Neural crest cell (in vitro differentiated cells): ENCODE measurements at regions not wholly inside any gene's neighbourhood (a gene's known extent, or its start where the extent isn't known, plus 50 kb on each side); places are given as distances from the start of the nearest gene placed in this dataset.

ENCODE experiments used
- DNase-seq: peaks from one replicate; pipeline ENCODE4 v3.0.0; 2021; ENCODE audit warnings: low read depth, mixed read lengths, low spot score
- H3K27ac Mint-ChIP-seq: one replicate; pipeline ENCODE4 v1.8.0; 2021; ENCODE audit warnings: mild to moderate bottlenecking, mixed read lengths; ENCODE audit not compliant: unreplicated experiment
- H3K27me3 Mint-ChIP-seq: 2 replicates; pipeline ENCODE4 v1.8.0; 2021; ENCODE audit warnings: low read depth, mild to moderate bottlenecking, mixed read lengths
- H3K36me3 Mint-ChIP-seq: 2 replicates; pipeline ENCODE4 v1.8.0; 2021; ENCODE audit warnings: low read depth, mild to moderate bottlenecking, mixed read lengths
- H3K4me1 Mint-ChIP-seq: 2 replicates; pipeline ENCODE4 v1.8.0; 2021; ENCODE audit warnings: mixed read lengths
- H3K4me3 Mint-ChIP-seq: one replicate; pipeline ENCODE4 v1.8.0; 2021; ENCODE audit warnings: mild to moderate bottlenecking, mixed read lengths
- H3K9me3 Mint-ChIP-seq: 2 replicates; pipeline ENCODE4 v1.8.0; 2021; ENCODE audit warnings: mixed read lengths
- TF ChIP-seq, protein P1 (sequence below): fragments of 200-600 bp; sonication (generic); conservative IDR thresholded peaks from 2 replicates; pipeline ENCODE4 v1.5.0; 2021; ENCODE audit warnings: antibody characterized with exemption, mild to moderate bottlenecking

DNA sequence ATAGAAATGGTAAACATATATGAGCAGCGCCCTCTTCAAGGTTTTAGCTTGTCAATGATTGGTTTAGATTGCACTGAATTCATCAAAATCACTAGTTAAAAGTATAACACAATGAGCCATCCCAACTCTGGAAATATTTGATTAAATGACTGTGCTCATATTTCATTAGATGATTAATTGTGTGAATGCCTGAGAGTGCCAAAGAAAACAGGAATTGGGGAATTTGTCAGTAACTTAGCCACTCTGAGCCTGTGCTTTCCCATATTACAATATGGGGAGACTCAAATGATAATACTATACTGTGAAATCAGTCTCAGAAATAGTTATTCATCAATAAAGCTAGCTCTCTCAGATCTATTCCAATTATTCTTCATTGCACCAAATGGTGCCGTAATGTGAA is 2087.6 kb upstream of the CELF4 start:
- Mint-ChIP-seq H3K36me3 (no peaks in the 10 kb centered on the region), H3K4me3 (no peak overlapping the region), H3K27me3 (no peaks in the 10 kb centered on the region), H3K4me1 (peaks cover 10% of the 10 kb centered on the region), H3K27ac (no peak overlapping the region), H3K9me3 (no peaks in the 10 kb centered on the region)
- no peak for DNase-seq
- TF ChIP-seq, protein P1, sequence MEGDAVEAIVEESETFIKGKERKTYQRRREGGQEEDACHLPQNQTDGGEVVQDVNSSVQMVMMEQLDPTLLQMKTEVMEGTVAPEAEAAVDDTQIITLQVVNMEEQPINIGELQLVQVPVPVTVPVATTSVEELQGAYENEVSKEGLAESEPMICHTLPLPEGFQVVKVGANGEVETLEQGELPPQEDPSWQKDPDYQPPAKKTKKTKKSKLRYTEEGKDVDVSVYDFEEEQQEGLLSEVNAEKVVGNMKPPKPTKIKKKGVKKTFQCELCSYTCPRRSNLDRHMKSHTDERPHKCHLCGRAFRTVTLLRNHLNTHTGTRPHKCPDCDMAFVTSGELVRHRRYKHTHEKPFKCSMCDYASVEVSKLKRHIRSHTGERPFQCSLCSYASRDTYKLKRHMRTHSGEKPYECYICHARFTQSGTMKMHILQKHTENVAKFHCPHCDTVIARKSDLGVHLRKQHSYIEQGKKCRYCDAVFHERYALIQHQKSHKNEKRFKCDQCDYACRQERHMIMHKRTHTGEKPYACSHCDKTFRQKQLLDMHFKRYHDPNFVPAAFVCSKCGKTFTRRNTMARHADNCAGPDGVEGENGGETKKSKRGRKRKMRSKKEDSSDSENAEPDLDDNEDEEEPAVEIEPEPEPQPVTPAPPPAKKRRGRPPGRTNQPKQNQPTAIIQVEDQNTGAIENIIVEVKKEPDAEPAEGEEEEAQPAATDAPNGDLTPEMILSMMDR: no peak

DNA sequence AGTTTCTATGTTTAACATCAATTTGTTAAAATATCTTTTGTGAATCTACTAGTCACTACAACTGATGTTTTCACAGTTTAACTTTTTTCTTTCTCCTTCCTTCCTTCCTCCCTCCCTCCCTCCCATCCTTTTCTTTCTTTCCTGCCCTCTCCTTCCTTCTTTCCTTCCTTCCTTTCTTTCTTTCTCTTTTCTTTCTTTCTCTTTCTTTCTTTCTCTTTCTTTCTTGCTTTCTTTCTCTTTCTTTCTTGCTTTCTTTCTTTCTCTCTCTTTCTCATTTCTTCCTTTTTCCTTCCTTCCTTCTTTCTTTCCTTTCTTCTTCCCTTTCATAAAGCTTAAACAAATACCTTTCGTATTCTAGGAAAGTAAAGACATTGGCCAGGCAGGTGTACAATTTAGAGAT is 2083.0 kb upstream of the CELF4 start:
- Mint-ChIP-seq H3K9me3 (no peaks in the 10 kb centered on the region), H3K4me1 (peaks cover 17% of the 10 kb centered on the region), H3K27me3 (no peaks in the 10 kb centered on the region), H3K36me3 (no peaks in the 10 kb centered on the region), H3K4me3 (no peak overlapping the region), H3K27ac (no peak overlapping the region)
- DNase-seq: no peak
- TF ChIP-seq, protein P1: no peak

DNA sequence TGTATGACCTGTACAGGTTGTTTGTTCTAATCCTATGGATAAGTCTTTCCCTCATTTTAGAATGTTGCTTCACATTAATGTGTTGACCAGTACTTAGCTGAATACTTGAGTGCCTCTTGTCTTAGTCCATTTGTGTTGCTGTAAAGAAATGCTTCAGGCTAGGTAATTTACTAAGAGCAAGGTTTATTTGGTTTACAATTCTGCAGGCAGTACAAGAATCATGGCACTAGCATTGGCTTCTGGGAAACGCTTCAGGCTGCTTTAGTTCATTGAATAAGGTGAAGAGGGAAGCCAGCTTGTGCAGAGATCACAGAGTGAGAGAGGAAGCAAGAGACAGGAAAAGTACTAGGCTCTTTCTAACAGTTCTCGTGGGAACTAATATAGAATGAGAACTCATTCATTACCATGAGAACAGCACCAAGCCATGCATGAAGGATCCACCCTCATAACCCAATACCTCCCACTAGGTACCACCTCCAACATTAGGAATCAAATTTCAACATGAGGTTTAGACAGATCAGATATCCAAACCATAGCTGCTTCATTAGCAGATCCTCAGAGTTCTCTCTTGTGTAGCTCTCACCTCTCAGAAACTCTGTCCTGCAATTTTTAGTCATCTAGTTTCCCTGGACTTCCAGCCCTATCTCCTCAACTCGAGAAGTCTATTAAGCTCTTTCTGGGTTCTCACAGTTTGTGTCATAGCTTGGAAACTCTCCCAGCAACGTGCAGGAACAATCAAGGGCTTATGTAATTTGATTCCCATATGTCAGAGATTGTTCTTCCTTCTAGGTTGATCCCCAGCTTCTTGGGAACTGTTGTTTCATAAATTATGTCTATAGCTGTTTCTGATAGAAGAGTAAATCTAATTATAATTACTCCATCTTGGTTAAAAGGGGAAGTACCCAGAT is 2082.3 kb upstream of the CELF4 start:
- Mint-ChIP-seq H3K4me3 (no peak overlapping the region), H3K36me3 (no peaks in the 10 kb centered on the region), H3K9me3 (no peaks in the 10 kb centered on the region), H3K4me1 (peaks cover 13% of the 10 kb centered on the region), H3K27ac (no peak overlapping the region), H3K27me3 (no peaks in the 10 kb centered on the region)
- no peak for DNase-seq
- TF ChIP-seq, protein P1: no peak

DNA sequence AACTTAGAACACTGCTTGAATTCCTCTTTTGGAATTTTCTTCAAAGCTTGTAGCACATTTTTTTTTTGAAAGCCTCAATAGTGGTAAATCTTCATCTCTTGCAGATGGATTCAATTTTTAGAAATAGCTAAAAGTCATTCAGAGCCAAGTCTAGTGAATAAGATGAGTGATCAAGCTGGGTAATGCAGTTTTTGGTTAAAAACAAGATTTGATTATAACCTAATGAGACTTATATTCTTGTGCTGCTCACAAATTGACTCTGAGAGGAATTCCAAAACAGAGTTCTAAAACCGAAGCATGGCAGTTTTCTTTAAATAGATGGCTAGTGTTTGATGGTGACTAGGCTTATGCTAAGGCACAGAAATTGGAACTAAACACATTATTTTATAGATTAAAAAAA is 2072.6 kb upstream of the CELF4 start:
- TF ChIP-seq, protein P1: no peak
- Mint-ChIP-seq H3K36me3 (no peaks in the 10 kb centered on the region), H3K9me3 (no peaks in the 10 kb centered on the region), H3K27me3 (no peaks in the 10 kb centered on the region), H3K27ac (no peak overlapping the region), H3K4me3 (no peak overlapping the region), H3K4me1 (no peaks in the 10 kb centered on the region)
- no peak for DNase-seq

DNA sequence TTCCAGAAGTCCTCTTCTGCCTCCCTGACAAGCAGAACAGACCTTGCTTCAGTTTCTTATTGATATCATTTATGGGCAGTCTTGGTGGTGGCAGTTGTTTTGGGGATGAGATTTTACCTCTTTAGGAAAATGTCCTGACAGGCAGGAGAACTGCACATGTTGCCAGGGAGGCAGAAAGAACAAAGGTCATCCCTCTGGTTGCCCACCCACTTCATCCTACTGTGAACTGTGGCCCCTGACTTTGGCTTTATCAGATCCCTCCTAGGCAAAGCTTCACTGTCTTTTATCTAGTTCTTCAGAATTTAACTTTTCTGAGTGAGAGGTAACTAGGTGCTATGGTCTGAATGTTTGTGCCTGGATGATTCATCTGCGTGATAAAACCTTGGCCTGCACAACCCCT is 2071.3 kb upstream of the CELF4 start:
- Mint-ChIP-seq H3K27ac (no peak overlapping the region), H3K27me3 (no peaks in the 10 kb centered on the region), H3K9me3 (no peaks in the 10 kb centered on the region), H3K4me1 (no peaks in the 10 kb centered on the region), H3K4me3 (no peak overlapping the region), H3K36me3 (no peaks in the 10 kb centered on the region)
- TF ChIP-seq, protein P1: no peak
- DNase-seq: no peak
